ENCODE measurements at regions not wholly inside any gene's neighbourhood (a gene's known extent, or its start where the extent isn't known, plus 50 kb on each side); places are given as distances from the start of the nearest gene placed in this dataset.

DNA sequence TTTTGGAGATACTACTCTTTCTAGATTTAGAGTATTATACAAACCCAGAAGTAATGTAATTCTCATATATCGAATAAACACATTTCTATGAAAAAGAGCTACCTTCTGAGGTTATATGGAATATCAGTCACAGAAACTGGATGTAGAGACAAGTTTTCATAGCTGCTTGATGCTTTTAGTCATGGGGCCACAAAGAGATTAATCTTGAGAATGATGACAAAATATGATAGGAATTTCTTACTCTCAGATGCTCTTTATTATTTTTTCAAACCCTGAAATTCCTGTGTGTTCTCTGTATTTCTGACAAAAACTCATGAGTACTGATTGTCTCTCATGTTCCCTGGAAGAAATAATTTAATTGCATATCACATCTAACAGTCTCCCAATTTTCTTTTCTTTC is 662.5 kb downstream of the RAPGEF2 start:
- no peak overlapping the region for H3K27ac ChIP-seq (ENCODE audit: low read length)
- no peak overlapping the region for H3K4me3 ChIP-seq (ENCODE audit: low read length)
- H3K27me3 ChIP-seq (ENCODE audit: insufficient read depth, low read length) = no peaks in the 10 kb centered on the region
- H3K9ac ChIP-seq (ENCODE audit: low read depth, low read length) = no peak overlapping the region
- no peaks in the 10 kb centered on the region; the same call in 1 of the 2 replicates for H3K9me3 ChIP-seq (ENCODE audit: insufficient read depth, low read depth, low read length)
- no peaks in the 10 kb centered on the region for H3K4me1 ChIP-seq (ENCODE audit: insufficient read depth, low read length)
- H3K36me3 ChIP-seq (ENCODE audit: insufficient read depth, low read depth, low read length) = no peaks in the 10 kb centered on the region

- H3K36me3 ChIP-seq (ENCODE audit: insufficient read depth, low read depth, low read length) = no peaks in the 10 kb centered on the region
- H3K27me3 ChIP-seq (ENCODE audit: insufficient read depth, low read length) = no peaks in the 10 kb centered on the region
- no peak overlapping the region for H3K27ac ChIP-seq (ENCODE audit: low read length)
- no peaks in the 10 kb centered on the region for H3K4me1 ChIP-seq (ENCODE audit: insufficient read depth, low read length)
- H3K9me3 ChIP-seq (ENCODE audit: insufficient read depth, low read depth, low read length) = no peaks in the 10 kb centered on the region; the same call in 1 of the 2 replicates
- H3K9ac ChIP-seq (ENCODE audit: low read depth, low read length) = no peak overlapping the region
- H3K4me3 ChIP-seq (ENCODE audit: low read length) = no peak overlapping the region
Observed at GRCh38 chr4:159766241-159766640, 663.4 kb downstream of the RAPGEF2 start.

GRCh38 chr4:159767406-159767805 is 664.5 kb downstream of the RAPGEF2 start:
- Histone ChIP-seq H3K4me3 (ENCODE audit: low read length) (no peak overlapping the region), H3K9ac (ENCODE audit: low read depth, low read length) (no peak overlapping the region), H3K4me1 (ENCODE audit: insufficient read depth, low read length) (no peaks in the 10 kb centered on the region), H3K9me3 (ENCODE audit: insufficient read depth, low read depth, low read length) (no peaks in the 10 kb centered on the region; the same call in 1 of the 2 replicates), H3K27ac (ENCODE audit: low read length) (no peak overlapping the region), H3K36me3 (ENCODE audit: insufficient read depth, low read depth, low read length) (no peaks in the 10 kb centered on the region), H3K27me3 (ENCODE audit: insufficient read depth, low read length) (no peaks in the 10 kb centered on the region)

DNA sequence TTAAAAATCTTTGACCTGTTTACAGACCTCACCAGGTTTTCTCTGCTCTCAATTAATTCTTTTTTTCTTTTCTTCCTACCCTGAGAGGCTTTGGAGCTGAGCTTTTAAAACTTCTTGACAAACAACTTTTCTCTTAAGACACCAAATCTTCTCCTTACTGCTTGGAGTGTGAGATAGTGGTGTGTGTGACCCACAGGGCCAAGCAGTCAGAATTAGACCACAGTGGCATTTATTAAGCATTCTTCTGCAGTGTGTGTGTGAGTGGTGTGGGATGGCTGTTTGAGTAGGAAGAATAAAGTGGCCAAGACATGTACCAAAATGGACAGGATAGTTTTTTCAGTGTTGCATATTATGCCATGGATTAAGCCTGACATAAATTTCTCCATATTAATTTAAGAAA is 665.1 kb downstream of the RAPGEF2 start:
- H3K4me1 ChIP-seq (ENCODE audit: insufficient read depth, low read length) = no peaks in the 10 kb centered on the region
- no peaks in the 10 kb centered on the region for H3K27me3 ChIP-seq (ENCODE audit: insufficient read depth, low read length)
- no peak overlapping the region for H3K9ac ChIP-seq (ENCODE audit: low read depth, low read length)
- H3K27ac ChIP-seq (ENCODE audit: low read length) = no peak overlapping the region
- no peaks in the 10 kb centered on the region for H3K36me3 ChIP-seq (ENCODE audit: insufficient read depth, low read depth, low read length)
- H3K9me3 ChIP-seq (ENCODE audit: insufficient read depth, low read depth, low read length) = no peaks in the 10 kb centered on the region
- no peak overlapping the region for H3K4me3 ChIP-seq (ENCODE audit: low read length)

DNA sequence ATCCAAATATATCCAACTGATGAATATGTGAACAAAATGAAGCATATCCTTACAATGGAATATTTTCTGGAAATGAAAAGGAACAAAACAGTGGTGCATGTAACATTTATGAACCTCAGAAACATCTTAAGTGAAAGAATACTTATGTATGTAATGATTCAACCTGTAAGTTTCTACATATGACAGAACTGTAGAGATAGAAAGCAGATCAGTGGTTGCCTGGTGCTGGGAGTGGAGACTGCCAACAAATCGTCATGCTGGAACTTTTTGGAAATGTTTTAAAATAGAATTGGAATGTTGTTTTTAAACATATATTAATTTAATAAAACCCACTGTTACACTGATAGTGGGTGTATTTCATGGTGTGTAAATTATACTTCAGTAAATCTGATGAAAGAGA is 667.5 kb downstream of the RAPGEF2 start:
- Histone ChIP-seq H3K9me3 (ENCODE audit: insufficient read depth, low read depth, low read length) (no peaks in the 10 kb centered on the region), H3K27ac (ENCODE audit: low read length) (no peak overlapping the region), H3K9ac (ENCODE audit: low read depth, low read length) (no peak overlapping the region), H3K27me3 (ENCODE audit: insufficient read depth, low read length) (no peaks in the 10 kb centered on the region), H3K4me1 (ENCODE audit: insufficient read depth, low read length) (no peaks in the 10 kb centered on the region), H3K36me3 (ENCODE audit: insufficient read depth, low read depth, low read length) (no peaks in the 10 kb centered on the region), H3K4me3 (ENCODE audit: low read length) (no peak overlapping the region)

- H3K27me3 ChIP-seq (ENCODE audit: insufficient read depth, low read length) = no peaks in the 10 kb centered on the region
- no peaks in the 10 kb centered on the region for H3K9me3 ChIP-seq (ENCODE audit: insufficient read depth, low read depth, low read length)
- no peak overlapping the region for H3K4me3 ChIP-seq (ENCODE audit: low read length)
- H3K9ac ChIP-seq (ENCODE audit: low read depth, low read length) = no peak overlapping the region
- H3K36me3 ChIP-seq (ENCODE audit: insufficient read depth, low read depth, low read length) = no peaks in the 10 kb centered on the region
- no peak overlapping the region for H3K27ac ChIP-seq (ENCODE audit: low read length)
- H3K4me1 ChIP-seq (ENCODE audit: insufficient read depth, low read length) = no peaks in the 10 kb centered on the region
Observed at GRCh38 chr4:159770969-159771368, 668.1 kb downstream of the RAPGEF2 start.

DNA sequence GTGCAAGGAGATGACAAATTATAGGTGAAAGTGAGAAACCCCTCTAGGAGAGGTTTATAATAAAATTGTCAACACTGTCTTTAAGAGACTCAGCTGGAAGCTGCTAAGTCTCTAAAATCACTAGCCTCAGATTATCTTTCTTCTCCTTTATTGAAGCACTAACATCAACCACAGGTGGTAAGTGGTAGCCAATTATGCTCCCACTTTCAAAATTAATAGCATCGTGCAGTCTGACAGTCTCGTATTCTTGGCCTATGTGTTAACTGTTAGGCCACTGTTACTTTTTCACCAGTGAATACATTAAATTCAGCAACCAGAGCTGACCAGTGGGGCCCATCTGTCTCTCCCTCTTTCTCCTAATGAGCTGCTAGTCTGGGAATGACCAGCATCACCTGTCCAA is 674.1 kb downstream of the RAPGEF2 start:
- no peaks in the 10 kb centered on the region for H3K36me3 ChIP-seq (ENCODE audit: insufficient read depth, low read depth, low read length)
- H3K27me3 ChIP-seq (ENCODE audit: insufficient read depth, low read length) = no peaks in the 10 kb centered on the region
- no peaks in the 10 kb centered on the region for H3K4me1 ChIP-seq (ENCODE audit: insufficient read depth, low read length)
- no peak overlapping the region for H3K27ac ChIP-seq (ENCODE audit: low read length)
- no peak overlapping the region for H3K9ac ChIP-seq (ENCODE audit: low read depth, low read length)
- H3K4me3 ChIP-seq (ENCODE audit: low read length) = no peak overlapping the region
- no peaks in the 10 kb centered on the region for H3K9me3 ChIP-seq (ENCODE audit: insufficient read depth, low read depth, low read length)

GRCh38 chr4:159777689-159778088 is 674.8 kb downstream of the RAPGEF2 start:
- Histone ChIP-seq H3K4me3 (ENCODE audit: low read length) (no peak overlapping the region), H3K9ac (ENCODE audit: low read depth, low read length) (no peak overlapping the region), H3K36me3 (ENCODE audit: insufficient read depth, low read depth, low read length) (no peaks in the 10 kb centered on the region), H3K9me3 (ENCODE audit: insufficient read depth, low read depth, low read length) (no peaks in the 10 kb centered on the region), H3K4me1 (ENCODE audit: insufficient read depth, low read length) (no peaks in the 10 kb centered on the region), H3K27me3 (ENCODE audit: insufficient read depth, low read length) (no peaks in the 10 kb centered on the region), H3K27ac (ENCODE audit: low read length) (no peak overlapping the region)

DNA sequence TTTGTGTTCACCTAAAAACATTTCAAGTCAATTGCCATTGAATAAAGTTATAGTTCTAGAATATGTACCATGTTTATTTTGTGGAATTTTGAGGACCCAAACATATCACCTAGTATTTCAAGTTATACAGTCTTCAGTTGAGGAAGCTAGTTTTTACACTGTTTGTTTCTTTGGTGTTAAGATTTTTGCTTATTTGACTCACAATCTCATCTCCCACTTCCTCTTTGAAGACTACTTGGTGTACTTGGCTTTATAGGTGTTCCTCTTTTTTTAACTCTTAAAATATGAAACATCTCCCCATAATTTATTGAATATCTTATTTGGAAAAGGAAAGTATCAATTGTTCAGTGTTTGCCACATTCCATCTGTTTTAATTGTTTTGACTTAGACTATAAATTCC is 675.4 kb downstream of the RAPGEF2 start:
- no peaks in the 10 kb centered on the region for H3K9me3 ChIP-seq (ENCODE audit: insufficient read depth, low read depth, low read length)
- H3K27me3 ChIP-seq (ENCODE audit: insufficient read depth, low read length) = no peaks in the 10 kb centered on the region
- H3K4me1 ChIP-seq (ENCODE audit: insufficient read depth, low read length) = no peaks in the 10 kb centered on the region
- H3K4me3 ChIP-seq (ENCODE audit: low read length) = no peak overlapping the region
- no peak overlapping the region for H3K27ac ChIP-seq (ENCODE audit: low read length)
- H3K36me3 ChIP-seq (ENCODE audit: insufficient read depth, low read depth, low read length) = no peaks in the 10 kb centered on the region
- no peak overlapping the region for H3K9ac ChIP-seq (ENCODE audit: low read depth, low read length)

DNA sequence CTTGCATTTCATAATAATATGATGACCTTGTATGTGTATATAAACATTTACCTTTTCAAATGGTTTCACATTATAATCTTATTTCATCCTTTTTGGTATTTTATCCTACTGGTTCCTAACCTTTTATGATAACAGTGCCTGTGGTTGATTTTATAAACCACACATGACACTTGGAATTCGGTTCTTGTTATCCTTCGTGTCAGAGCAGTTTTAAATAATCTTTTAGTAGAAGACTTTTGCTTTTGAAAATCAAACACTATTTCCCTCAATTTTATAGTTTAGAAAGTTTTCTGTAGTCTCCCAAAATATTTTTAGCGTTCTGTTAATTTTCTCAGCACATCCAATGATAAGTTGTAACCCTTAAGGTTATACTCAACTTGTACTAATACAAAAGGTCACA is 676.8 kb downstream of the RAPGEF2 start:
- Histone ChIP-seq H3K36me3 (ENCODE audit: insufficient read depth, low read depth, low read length) (no peaks in the 10 kb centered on the region), H3K4me1 (ENCODE audit: insufficient read depth, low read length) (no peaks in the 10 kb centered on the region), H3K4me3 (ENCODE audit: low read length) (no peak overlapping the region), H3K9me3 (ENCODE audit: insufficient read depth, low read depth, low read length) (no peaks in the 10 kb centered on the region), H3K27me3 (ENCODE audit: insufficient read depth, low read length) (no peaks in the 10 kb centered on the region), H3K9ac (ENCODE audit: low read depth, low read length) (no peak overlapping the region), H3K27ac (ENCODE audit: low read length) (no peak overlapping the region)

- Histone ChIP-seq H3K9ac (ENCODE audit: low read depth, low read length) (no peak overlapping the region), H3K36me3 (ENCODE audit: insufficient read depth, low read depth, low read length) (no peaks in the 10 kb centered on the region), H3K4me1 (ENCODE audit: insufficient read depth, low read length) (no peaks in the 10 kb centered on the region), H3K27me3 (ENCODE audit: insufficient read depth, low read length) (no peaks in the 10 kb centered on the region), H3K9me3 (ENCODE audit: insufficient read depth, low read depth, low read length) (no peaks in the 10 kb centered on the region), H3K27ac (ENCODE audit: low read length) (no peak overlapping the region), H3K4me3 (ENCODE audit: low read length) (no peak overlapping the region)
Observed at GRCh38 chr4:159780196-159780922, 677.5 kb downstream of the RAPGEF2 start.

- H3K9me3 ChIP-seq (ENCODE audit: insufficient read depth, low read depth, low read length) = no peaks in the 10 kb centered on the region
- H3K36me3 ChIP-seq (ENCODE audit: insufficient read depth, low read depth, low read length) = no peaks in the 10 kb centered on the region
- H3K27me3 ChIP-seq (ENCODE audit: insufficient read depth, low read length) = no peaks in the 10 kb centered on the region
- no peak overlapping the region for H3K27ac ChIP-seq (ENCODE audit: low read length)
- H3K4me1 ChIP-seq (ENCODE audit: insufficient read depth, low read length) = no peaks in the 10 kb centered on the region
- no peak overlapping the region for H3K4me3 ChIP-seq (ENCODE audit: low read length)
- no peak overlapping the region for H3K9ac ChIP-seq (ENCODE audit: low read depth, low read length)
Observed at GRCh38 chr4:159787901-159788300, 685.0 kb downstream of the RAPGEF2 start.
